HEK293 (cell line): ENCODE measurements at regions not wholly inside any gene's neighbourhood (a gene's known extent, or its start where the extent isn't known, plus 50 kb on each side); places are given as distances from the start of the nearest gene placed in this dataset.

Experiments used
- CTCF ChIA-PET: fragments of 350-600 bp; formaldehyde crosslinking; extraction: SDS; loops from one replicate; lab custom pipeline; 2021; ENCODE audit warnings: antibody characterized with exemption; lab: Yijun Ruan, JAX
- POLR2A ChIA-PET: fragments of 300-600 bp; formaldehyde crosslinking; extraction: SDS; loops from one replicate; lab custom pipeline; 2020; ENCODE audit warnings: antibody characterized with exemption, inconsistent platforms; lab: Yijun Ruan, JAX
- H3K27ac ChIP-seq: fragments of 200-500 bp; sonication (Bioruptor generic); 2 replicates; pipeline ENCODE4 v1.5.1; 2014; ENCODE audit warnings: low read depth, low read length, control low read depth, inconsistent platforms; ENCODE audit errors: extremely low read depth
- H3K36me3 ChIP-seq, 2 experiments: fragments of 200-500 bp in 1 of 2; sonication (Bioruptor generic) in 1 of 2; 1 replicate in 1 of 2; 2 replicates in 1 of 2; pipeline ENCODE4 v1.5.1; 2014 to 2017; ENCODE audit warnings: inconsistent platforms in 2 of 2, low read length in 2 of 2; ENCODE audit not compliant: control insufficient read depth in 2 of 2, insufficient read depth in 1 of 2
- H3K4me1 ChIP-seq: fragments of 200-500 bp; sonication (Bioruptor generic); 2 replicates; pipeline ENCODE4 v1.5.1; 2014; ENCODE audit warnings: mild to moderate bottlenecking, low read length, inconsistent platforms; ENCODE audit not compliant: control insufficient read depth, insufficient read depth
- H3K4me3 ChIP-seq: 2 replicates; pipeline ENCODE4 v1.5.1; 2011; ENCODE audit warnings: low read depth, mild to moderate bottlenecking, control low read depth, low read length, moderate library complexity
- H3K9me3 ChIP-seq: fragments of 200-500 bp; sonication (Bioruptor generic); 2 replicates; pipeline ENCODE4 v1.5.1; 2014; ENCODE audit warnings: low read depth, low read length, inconsistent platforms; ENCODE audit not compliant: control insufficient read depth, insufficient read depth
- ZBTB20 ChIP-seq: fragments of 450-650 bp; formaldehyde crosslinking; IDR thresholded peaks from 2 replicates; pipeline ENCODE4 v1.5.1; 2016; ENCODE audit warnings: missing biosample characterization, missing genetic modification characterization
- ZNF114 ChIP-seq: fragments of 450-650 bp; formaldehyde crosslinking; IDR thresholded peaks from 2 replicates; pipeline ENCODE4 v1.5.0; 2017; ENCODE audit warnings: missing biosample characterization, missing genetic modification characterization
- ZNF121 ChIP-seq: fragments of 450-650 bp; formaldehyde crosslinking; IDR thresholded peaks from 2 replicates; pipeline ENCODE4 v1.5.1; 2016; ENCODE audit warnings: missing biosample characterization, missing genetic modification characterization
- ZNF132 ChIP-seq: fragments of 450-650 bp; formaldehyde crosslinking; IDR thresholded peaks from 2 replicates; pipeline ENCODE4 v1.5.1; 2017; ENCODE audit warnings: missing biosample characterization, missing genetic modification characterization, borderline replicate concordance
- ZNF146 ChIP-seq: fragments of 450-650 bp; formaldehyde crosslinking; IDR thresholded peaks from 2 replicates; pipeline ENCODE4 v1.5.1; 2016; ENCODE audit warnings: missing biosample characterization, missing genetic modification characterization
- ZNF214 ChIP-seq: fragments of 450-650 bp; formaldehyde crosslinking; IDR thresholded peaks from 2 replicates; pipeline ENCODE4 v1.5.1; 2017; ENCODE audit warnings: missing biosample characterization, mild to moderate bottlenecking, missing genetic modification characterization, borderline replicate concordance
- ZNF529 ChIP-seq: fragments of 450-650 bp; formaldehyde crosslinking; IDR thresholded peaks from 2 replicates; pipeline ENCODE4 v1.5.1; 2017; ENCODE audit warnings: missing genetic modification characterization, missing biosample characterization; ENCODE audit not compliant: insufficient replicate concordance
- ZNF544 ChIP-seq: fragments of 450-650 bp; formaldehyde crosslinking; IDR thresholded peaks from 2 replicates; pipeline ENCODE4 v1.5.0; 2017; ENCODE audit warnings: missing biosample characterization, missing genetic modification characterization
- ZNF548 ChIP-seq: fragments of 450-650 bp; formaldehyde crosslinking; IDR thresholded peaks from 2 replicates; pipeline ENCODE4 v1.5.1; 2016; ENCODE audit warnings: missing biosample characterization, missing genetic modification characterization
- ZNF843 ChIP-seq: fragments of 450-650 bp; formaldehyde crosslinking; IDR thresholded peaks from 2 replicates; pipeline ENCODE4 v1.5.1; 2016; ENCODE audit warnings: missing biosample characterization, missing genetic modification characterization
- ZSCAN30 ChIP-seq: fragments of 450-650 bp; IDR thresholded peaks from 2 replicates; pipeline ENCODE4 v1.5.1; 2018; ENCODE audit warnings: missing biosample characterization, mild to moderate bottlenecking, missing genetic modification characterization, moderate library complexity
- TF ChIP-seq, protein P1 (sequence below): fragments of 450-650 bp; formaldehyde crosslinking; IDR thresholded peaks from 2 replicates; pipeline ENCODE4 v1.5.1; 2016; ENCODE audit warnings: missing biosample characterization, missing genetic modification characterization
- TF ChIP-seq, protein P2 (sequence below): fragments of 450-650 bp; formaldehyde crosslinking; IDR thresholded peaks from 2 replicates; pipeline ENCODE4 v1.5.1; 2017; ENCODE audit warnings: missing biosample characterization, missing genetic modification characterization
- TF ChIP-seq, protein P3 (sequence below): IDR thresholded peaks from 2 replicates; pipeline ENCODE4 v1.6.1; 2011; ENCODE audit warnings: mild to moderate bottlenecking, low read depth, low read length, borderline replicate concordance
- TF ChIP-seq, protein P4 (sequence below): fragments of 450-650 bp; formaldehyde crosslinking; IDR thresholded peaks from 2 replicates; pipeline ENCODE4 v1.5.1; 2016; ENCODE audit warnings: missing biosample characterization, missing genetic modification characterization
- TF ChIP-seq, protein P5 (sequence below): fragments of 450-650 bp; formaldehyde crosslinking; conservative IDR thresholded peaks from 2 replicates; pipeline ENCODE4 v1.5.1; 2016; ENCODE audit warnings: low read depth, missing biosample characterization, missing genetic modification characterization

DNA sequence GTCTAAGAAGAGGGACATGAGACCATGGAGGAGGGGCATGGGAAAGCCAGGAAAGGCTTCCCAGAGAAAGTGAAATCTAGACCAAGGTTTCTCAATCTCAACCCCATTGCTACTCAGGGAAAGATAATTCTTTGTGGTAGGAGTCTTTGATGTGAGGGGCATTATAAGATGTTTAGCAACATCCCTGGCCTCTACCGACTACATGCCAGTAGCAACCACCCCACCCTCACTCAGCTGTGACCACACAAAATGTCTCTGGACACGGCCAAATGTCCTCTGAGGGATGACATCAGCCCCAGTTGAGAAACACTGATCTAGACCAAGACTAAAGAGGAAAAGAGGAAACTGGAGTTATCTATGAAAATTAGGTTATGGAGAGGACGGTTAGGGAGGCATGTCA lies 298.5 kb upstream of the KIF2A start (continued):
- TF ChIP-seq, protein P1, sequence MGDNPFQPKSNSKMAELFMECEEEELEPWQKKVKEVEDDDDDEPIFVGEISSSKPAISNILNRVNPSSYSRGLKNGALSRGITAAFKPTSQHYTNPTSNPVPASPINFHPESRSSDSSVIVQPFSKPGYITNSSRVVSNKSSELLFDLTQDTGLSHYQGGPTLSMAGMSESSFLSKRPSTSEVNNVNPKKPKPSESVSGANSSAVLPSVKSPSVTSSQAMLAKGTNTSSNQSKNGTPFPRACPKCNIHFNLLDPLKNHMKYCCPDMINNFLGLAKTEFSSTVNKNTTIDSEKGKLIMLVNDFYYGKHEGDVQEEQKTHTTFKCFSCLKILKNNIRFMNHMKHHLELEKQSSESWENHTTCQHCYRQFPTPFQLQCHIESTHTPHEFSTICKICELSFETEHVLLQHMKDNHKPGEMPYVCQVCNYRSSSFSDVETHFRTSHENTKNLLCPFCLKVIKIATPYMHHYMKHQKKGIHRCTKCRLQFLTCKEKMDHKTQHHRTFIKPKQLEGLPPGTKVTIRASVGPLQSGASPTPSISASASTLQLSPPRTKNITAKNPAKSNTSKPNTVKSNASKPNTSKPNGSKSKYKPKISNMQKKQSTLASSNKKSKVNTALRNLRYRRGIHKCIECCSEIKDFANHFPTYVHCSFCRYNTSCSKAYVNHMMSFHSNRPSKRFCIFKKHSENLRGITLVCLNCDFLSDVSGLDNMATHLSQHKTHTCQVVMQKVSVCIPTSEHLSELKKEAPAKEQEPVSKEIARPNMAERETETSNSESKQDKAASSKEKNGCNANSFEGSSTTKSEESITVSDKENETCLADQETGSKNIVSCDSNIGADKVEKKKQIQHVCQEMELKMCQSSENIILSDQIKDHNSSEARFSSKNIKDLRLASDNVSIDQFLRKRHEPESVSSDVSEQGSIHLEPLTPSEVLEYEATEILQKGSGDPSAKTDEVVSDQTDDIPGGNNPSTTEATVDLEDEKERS (tag by site-specific recombination): no peak
- no peak for TF ChIP-seq ZNF146 (tag by site-specific recombination)

DNA sequence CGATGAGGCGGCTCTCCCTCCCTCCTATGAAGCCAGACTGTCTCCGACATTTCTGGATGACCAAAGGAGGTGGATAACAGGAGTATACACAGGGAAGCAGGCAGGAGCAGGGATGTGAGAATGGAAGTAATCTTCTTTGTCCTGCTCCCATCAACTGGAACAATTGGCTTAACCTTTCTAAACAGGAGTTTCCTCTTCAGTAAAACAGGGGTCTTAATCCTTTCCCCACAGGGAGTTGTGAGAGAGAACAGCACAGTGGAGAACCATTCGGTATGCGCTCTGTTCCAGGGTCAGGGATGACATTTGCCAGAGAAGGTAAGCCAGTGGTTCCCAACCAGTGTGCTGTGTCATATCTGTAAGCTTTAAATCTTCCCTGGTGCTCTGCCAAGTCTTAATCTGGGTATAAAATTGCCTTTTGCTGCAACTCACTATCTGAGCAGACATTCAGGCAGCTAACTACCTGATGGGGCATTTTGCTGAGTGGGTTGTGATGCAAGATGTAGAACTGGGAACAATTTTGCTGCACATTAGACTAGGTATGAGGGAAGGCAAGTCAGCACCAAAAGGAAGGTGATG lies 294.8 kb upstream of the KIF2A start:
- ChIA-PET POLR2A (no interaction called here), CTCF (interaction anchor here (0.7 kb wide), 1 partner anchor 133 kb away, joined by 3 read pairs; no protein-coding TSS in a partner anchor)
- Histone ChIP-seq H3K9me3 (no peaks in the 10 kb centered on the region), H3K4me3 (no peak overlapping the region), H3K27ac (no peak overlapping the region), H3K4me1 (no peaks in the 10 kb centered on the region), H3K36me3 (no peaks in the 10 kb centered on the region)
- TF ChIP-seq, protein P2, sequence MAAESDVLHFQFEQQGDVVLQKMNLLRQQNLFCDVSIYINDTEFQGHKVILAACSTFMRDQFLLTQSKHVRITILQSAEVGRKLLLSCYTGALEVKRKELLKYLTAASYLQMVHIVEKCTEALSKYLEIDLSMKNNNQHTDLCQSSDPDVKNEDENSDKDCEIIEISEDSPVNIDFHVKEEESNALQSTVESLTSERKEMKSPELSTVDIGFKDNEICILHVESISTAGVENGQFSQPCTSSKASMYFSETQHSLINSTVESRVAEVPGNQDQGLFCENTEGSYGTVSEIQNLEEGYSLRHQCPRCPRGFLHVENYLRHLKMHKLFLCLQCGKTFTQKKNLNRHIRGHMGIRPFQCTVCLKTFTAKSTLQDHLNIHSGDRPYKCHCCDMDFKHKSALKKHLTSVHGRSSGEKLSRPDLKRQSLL (tag by site-specific recombination): no peak
- TF ChIP-seq ZNF121 (tag by site-specific recombination): no peak
- no peak for TF ChIP-seq ZNF544
- TF ChIP-seq, protein P3, sequence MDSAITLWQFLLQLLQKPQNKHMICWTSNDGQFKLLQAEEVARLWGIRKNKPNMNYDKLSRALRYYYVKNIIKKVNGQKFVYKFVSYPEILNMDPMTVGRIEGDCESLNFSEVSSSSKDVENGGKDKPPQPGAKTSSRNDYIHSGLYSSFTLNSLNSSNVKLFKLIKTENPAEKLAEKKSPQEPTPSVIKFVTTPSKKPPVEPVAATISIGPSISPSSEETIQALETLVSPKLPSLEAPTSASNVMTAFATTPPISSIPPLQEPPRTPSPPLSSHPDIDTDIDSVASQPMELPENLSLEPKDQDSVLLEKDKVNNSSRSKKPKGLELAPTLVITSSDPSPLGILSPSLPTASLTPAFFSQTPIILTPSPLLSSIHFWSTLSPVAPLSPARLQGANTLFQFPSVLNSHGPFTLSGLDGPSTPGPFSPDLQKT: no peak
- no peak for TF ChIP-seq ZNF132
- TF ChIP-seq ZNF548 (tag by site-specific recombination): no peak
- TF ChIP-seq ZNF214 (tag by site-specific recombination): no peak
- no peak for TF ChIP-seq ZNF843 (tag by site-specific recombination)
- TF ChIP-seq ZBTB20: no peak
- TF ChIP-seq ZNF114: no peak
- no peak for TF ChIP-seq ZSCAN30 (tag by site-specific recombination)

DNA sequence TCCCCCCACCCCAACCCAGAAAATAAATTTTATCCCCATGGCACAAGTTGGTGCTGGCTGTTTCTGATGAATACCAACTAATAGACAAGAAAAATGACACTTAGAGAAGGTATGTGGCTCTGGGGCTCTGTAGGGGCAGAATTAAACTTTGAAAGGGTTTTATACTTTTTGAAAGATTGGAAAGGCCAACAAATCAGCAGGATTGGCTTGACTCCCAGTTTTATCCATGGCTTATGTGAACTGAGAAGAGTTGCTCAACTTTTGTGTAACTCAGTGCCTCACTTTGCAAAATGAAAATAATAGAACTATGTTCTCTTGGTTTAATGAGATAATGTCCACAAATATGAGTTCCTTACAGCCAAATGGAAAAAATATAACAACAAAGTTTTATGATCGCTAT lies 288.9 kb upstream of the KIF2A start:
- no peaks in the 10 kb centered on the region for H3K36me3 ChIP-seq
- no peak overlapping the region for H3K27ac ChIP-seq
- no peaks in the 10 kb centered on the region for H3K9me3 ChIP-seq
- H3K4me3 ChIP-seq: no peak overlapping the region
- no peaks in the 10 kb centered on the region for H3K4me1 ChIP-seq
- ChIA-PET CTCF (no interaction called here), POLR2A (no interaction called here)
- TF ChIP-seq, protein P4, sequence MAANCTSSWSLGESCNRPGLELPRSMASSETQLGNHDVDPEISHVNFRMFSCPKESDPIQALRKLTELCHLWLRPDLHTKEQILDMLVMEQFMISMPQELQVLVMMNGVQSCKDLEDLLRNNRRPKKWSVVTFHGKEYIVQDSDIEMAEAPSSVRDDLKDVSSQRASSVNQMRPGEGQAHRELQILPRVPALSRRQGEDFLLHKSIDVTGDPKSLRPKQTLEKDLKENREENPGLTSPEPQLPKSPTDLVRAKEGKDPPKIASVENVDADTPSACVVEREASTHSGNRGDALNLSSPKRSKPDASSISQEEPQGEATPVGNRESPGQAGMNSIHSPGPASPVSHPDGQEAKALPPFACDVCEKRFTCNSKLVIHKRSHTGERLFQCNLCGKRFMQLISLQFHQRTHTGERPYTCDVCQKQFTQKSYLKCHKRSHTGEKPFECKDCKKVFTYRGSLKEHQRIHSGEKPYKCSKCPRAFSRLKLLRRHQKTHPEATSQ (tag by site-specific recombination): no peak
- TF ChIP-seq ZNF529 (tag by site-specific recombination): no peak
- TF ChIP-seq, protein P5, sequence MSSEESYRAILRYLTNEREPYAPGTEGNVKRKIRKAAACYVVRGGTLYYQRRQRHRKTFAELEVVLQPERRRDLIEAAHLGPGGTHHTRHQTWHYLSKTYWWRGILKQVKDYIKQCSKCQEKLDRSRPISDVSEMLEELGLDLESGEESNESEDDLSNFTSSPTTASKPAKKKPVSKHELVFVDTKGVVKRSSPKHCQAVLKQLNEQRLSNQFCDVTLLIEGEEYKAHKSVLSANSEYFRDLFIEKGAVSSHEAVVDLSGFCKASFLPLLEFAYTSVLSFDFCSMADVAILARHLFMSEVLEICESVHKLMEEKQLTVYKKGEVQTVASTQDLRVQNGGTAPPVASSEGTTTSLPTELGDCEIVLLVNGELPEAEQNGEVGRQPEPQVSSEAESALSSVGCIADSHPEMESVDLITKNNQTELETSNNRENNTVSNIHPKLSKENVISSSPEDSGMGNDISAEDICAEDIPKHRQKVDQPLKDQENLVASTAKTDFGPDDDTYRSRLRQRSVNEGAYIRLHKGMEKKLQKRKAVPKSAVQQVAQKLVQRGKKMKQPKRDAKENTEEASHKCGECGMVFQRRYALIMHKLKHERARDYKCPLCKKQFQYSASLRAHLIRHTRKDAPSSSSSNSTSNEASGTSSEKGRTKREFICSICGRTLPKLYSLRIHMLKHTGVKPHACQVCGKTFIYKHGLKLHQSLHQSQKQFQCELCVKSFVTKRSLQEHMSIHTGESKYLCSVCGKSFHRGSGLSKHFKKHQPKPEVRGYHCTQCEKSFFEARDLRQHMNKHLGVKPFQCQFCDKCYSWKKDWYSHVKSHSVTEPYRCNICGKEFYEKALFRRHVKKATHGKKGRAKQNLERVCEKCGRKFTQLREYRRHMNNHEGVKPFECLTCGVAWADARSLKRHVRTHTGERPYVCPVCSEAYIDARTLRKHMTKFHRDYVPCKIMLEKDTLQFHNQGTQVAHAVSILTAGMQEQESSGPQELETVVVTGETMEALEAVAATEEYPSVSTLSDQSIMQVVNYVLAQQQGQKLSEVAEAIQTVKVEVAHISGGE (tag by site-specific recombination): no peak
